Islet precursor cell (in vitro differentiated cells): ENCODE measurements at regions not wholly inside any gene's neighbourhood (a gene's known extent, or its start where the extent isn't known, plus 50 kb on each side); places are given as distances from the start of the nearest gene placed in this dataset.
"Not testable (repeated sequence)": the region's sequence is repeated elsewhere in the genome, so short reads cannot be mapped to it uniquely, and the experiment has no call there.

Experiments
- DNase-seq: peaks from one replicate; pipeline ENCODE4 v3.0.0-alpha.2; 2018

GRCh38 chr12:124377981-124378509 lies 83.2 kb downstream of the RFLNA start:
- DNase-seq: no peak

DNA sequence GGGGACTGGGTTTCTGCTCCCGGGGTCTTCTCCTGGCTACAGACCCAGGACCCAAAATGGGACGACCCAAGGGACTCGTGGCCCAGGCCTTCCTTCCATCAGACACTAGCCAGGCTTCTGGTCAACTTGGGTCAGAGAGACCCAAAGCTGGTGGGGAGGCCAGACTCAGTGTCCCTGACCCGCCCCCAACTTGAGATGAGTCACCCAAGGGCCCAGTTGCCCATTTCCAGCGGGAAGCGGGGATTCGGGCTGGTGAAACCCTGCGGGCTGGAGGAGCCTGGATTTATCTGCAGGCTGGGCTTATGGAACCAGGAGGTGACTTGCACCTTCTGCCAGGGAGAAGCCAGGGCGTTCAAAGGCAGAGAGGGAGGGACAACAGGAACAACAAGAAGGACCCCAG lies 81.5 kb downstream of the RFLNA start:
- DNase-seq: no peak

DNA sequence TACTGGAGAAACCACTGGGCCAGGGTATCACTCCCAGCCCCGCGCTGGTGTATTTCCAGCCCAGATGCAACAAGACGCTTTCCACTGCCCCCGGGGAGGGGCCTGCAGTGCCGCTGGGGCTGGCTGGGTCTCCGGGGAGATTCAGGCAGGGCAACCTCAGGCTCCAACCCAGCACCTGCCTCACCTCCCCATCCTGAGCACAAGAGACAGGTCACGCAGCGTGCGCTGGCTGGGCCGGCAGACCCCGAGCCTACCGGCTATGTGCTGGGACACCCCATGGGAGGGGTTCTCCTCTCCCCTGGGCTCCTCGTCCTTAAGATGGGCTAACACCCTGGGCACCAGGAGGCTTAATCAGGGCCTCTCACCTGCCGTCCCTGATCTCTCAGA lies 80.9 kb downstream of the RFLNA start:
- no peak for DNase-seq

GRCh38 chr12:124375141-124375788 lies 80.4 kb downstream of the RFLNA start:
- DNase-seq: no peak

GRCh38 chr12:124374567-124374966 lies 79.7 kb downstream of the RFLNA start:
- no peak for DNase-seq

- DNase-seq: no peak
Observed at GRCh38 chr12:124374147-124374546, 79.3 kb downstream of the RFLNA start.

DNA sequence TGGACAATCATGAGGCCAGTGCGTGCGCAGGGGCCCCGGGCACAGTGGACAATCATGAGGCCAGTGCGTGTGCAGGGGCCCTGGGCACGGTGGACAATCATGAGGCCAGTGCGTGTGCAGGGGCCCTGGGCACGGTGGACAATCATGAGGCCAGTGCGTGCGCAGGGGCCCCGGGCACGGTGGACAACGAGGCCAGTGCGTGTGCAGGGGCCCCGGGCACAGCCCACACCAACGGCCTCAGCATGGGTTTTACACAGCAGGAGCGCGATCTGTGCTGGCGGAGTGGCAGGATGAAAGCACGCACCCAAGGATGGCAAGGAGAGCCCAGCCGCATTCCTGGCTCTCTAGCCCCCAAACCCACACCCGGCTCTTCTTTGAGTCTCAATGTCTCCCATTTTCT lies 78.8 kb downstream of the RFLNA start:
- DNase-seq: not testable (repeated sequence)

- no peak for DNase-seq
Observed at GRCh38 chr12:124372831-124373230, 77.9 kb downstream of the RFLNA start.

GRCh38 chr12:124371970-124372555 lies 77.2 kb downstream of the RFLNA start:
- no peak for DNase-seq

GRCh38 chr12:124371366-124371765 lies 76.5 kb downstream of the RFLNA start:
- DNase-seq: no peak

DNA sequence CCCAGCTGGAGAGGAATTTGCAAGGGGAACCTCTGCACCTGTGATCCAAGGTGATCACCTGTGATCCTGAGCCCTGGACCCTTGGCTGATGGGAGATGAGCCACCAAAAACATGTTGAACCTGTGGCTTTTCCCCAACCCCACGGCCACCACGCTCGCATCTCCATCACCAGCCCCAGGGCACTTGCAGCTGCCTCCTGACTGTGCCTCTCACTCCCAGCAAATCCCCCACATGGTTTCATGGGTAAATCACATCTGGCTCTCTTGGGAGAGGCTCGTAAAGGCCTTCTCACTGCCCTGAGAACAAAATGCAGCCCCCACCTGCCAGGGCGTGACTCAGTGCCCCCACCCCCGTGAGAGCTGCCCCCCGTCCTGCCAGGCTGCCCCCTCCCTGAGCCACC lies 76.0 kb downstream of the RFLNA start:
- no peak for DNase-seq

GRCh38 chr12:124370384-124370783 lies 75.5 kb downstream of the RFLNA start:
- DNase-seq: no peak

DNA sequence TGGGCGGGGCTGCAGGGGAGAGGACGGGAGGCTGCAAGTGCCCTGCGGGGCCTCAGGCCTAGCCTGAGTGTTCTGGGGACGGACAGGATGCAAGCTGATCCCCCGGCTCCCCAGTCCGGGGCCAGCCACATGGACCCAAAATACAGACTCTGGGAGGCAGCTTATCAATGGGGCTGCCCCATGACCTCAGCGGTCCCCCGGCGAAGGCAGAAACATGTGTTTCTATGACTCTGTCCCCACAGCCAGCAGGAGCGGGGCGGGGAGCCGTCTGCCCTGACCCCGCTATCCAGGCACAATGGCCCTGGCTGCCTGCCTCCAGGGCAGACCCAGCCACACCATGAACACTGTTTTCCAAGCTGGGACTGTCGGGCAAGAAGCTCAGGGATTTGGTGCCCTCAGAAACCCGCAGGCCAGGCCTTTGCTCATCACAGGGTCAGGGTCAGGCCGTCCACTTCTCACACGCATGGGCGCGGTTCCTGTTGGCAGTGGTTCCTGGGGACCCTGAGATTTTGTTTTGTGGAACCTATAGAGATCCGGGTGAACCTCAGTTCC lies 75.0 kb downstream of the RFLNA start:
- DNase-seq: no peak

DNA sequence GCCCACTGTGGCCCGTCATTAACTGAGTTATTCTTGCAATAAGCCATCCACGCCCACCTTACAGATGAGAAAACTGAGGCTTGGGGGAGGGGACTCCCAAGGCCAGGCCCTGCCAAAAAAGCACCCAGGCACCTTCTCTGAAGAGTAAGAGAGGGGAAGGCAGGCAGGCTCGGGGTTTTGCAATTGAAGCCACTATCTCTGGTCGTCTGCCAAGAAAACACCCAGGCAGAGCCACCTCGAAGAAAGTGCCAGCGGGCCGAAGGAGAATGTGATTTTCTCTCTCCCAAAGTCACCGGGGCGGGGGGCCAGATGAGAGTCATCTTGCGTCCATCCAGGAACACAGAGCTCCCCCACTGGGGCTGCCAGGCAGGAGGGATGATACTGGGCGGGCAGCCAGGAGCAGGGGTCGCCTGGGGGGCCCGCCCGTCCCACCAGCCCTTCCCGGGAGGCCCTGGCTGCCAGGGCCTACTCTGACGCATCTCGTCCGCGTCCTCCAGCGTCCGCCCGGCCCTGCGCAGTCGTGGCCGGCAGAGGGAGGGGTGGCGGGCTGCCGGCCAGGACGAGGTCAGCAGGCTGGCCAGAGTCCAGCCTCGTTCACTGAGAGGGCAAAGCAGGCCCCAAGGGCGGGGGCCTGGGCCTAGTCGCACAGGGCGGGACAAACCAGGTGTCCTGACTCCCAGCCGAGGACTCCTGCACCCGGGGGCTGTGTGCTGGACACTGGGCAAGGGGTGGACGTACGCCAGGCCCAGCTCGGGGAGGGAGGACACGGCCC lies 74.3 kb downstream of the RFLNA start:
- DNase-seq: no peak

- DNase-seq: no peak
Observed at GRCh38 chr12:124368421-124369032, 73.6 kb downstream of the RFLNA start.

DNA sequence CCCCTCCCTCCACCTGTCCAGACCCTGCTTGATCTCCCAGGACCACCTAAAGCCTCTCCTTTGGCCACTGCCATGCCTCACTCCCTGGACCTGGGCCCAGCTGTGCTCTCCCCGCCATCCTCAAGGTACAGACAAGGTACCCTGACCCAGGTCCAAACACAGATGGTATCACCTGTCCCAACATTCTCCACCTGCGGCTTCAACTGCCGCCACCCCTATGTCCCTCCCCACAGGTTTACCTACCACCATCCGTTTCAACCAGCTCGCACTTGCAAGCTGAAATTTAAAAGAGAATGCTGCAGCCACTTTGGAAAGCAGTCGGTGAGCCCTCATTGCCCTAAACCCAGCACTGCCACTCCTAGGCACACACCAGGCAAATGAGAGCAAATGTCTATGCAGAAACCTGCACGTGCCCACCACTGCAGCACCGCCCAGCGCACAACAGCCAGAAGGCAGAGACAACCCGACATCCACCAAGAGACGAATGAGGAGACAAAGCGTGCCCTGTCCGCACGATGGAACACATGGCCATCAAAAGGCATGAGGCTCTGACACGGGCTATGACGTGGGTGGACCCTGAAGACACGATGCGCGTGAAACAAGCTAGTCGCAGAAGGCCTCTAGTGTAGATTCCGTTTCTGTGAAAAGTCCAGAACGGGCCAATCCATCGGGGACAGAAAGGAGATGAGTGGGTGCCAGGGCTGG lies 71.0 kb downstream of the RFLNA start:
- DNase-seq: no peak
